HEK293 (cell line): ENCODE measurements at regions not wholly inside any gene's neighbourhood (a gene's known extent, or its start where the extent isn't known, plus 50 kb on each side); places are given as distances from the start of the nearest gene placed in this dataset.

Experiments
- CTCF ChIA-PET: fragments of 350-600 bp; formaldehyde crosslinking; extraction: SDS; loops from one replicate; lab custom pipeline; 2021; ENCODE audit warnings: antibody characterized with exemption; lab: Yijun Ruan, JAX
- POLR2A ChIA-PET: fragments of 300-600 bp; formaldehyde crosslinking; extraction: SDS; loops from one replicate; lab custom pipeline; 2020; ENCODE audit warnings: antibody characterized with exemption, inconsistent platforms; lab: Yijun Ruan, JAX
- H3K27ac ChIP-seq: fragments of 200-500 bp; sonication (Bioruptor generic); 2 replicates; pipeline ENCODE4 v1.5.1; 2014; ENCODE audit warnings: low read depth, low read length, control low read depth, inconsistent platforms; ENCODE audit errors: extremely low read depth
- H3K36me3 ChIP-seq, 2 experiments: fragments of 200-500 bp in 1 of 2; sonication (Bioruptor generic) in 1 of 2; 1 replicate in 1 of 2; 2 replicates in 1 of 2; pipeline ENCODE4 v1.5.1; 2014 to 2017; ENCODE audit warnings: inconsistent platforms in 2 of 2, low read length in 2 of 2; ENCODE audit not compliant: control insufficient read depth in 2 of 2, insufficient read depth in 1 of 2
- H3K4me1 ChIP-seq: fragments of 200-500 bp; sonication (Bioruptor generic); 2 replicates; pipeline ENCODE4 v1.5.1; 2014; ENCODE audit warnings: mild to moderate bottlenecking, low read length, inconsistent platforms; ENCODE audit not compliant: control insufficient read depth, insufficient read depth
- H3K4me3 ChIP-seq: 2 replicates; pipeline ENCODE4 v1.5.1; 2011; ENCODE audit warnings: low read depth, mild to moderate bottlenecking, control low read depth, low read length, moderate library complexity
- H3K9me3 ChIP-seq: fragments of 200-500 bp; sonication (Bioruptor generic); 2 replicates; pipeline ENCODE4 v1.5.1; 2014; ENCODE audit warnings: low read depth, low read length, inconsistent platforms; ENCODE audit not compliant: control insufficient read depth, insufficient read depth
- RBAK ChIP-seq: fragments of 450-650 bp; formaldehyde crosslinking; IDR thresholded peaks from 2 replicates; pipeline ENCODE4 v1.5.1; 2016; ENCODE audit warnings: missing biosample characterization, missing genetic modification characterization
- SALL2 ChIP-seq: fragments of 450-650 bp; formaldehyde crosslinking; IDR thresholded peaks from 2 replicates; pipeline ENCODE4 v1.5.0; 2017; ENCODE audit warnings: missing biosample characterization, mild to moderate bottlenecking, missing genetic modification characterization, borderline replicate concordance
- SCRT2 ChIP-seq: fragments of 450-650 bp; formaldehyde crosslinking; IDR thresholded peaks from 2 replicates; pipeline ENCODE4 v1.5.1; 2016; ENCODE audit warnings: missing biosample characterization, missing genetic modification characterization
- SETDB1 ChIP-seq: IDR thresholded peaks from one replicate; pipeline ENCODE4 v1.6.1; 2017; ENCODE audit warnings: mild to moderate bottlenecking, low read length, moderate library complexity, mixed read lengths; ENCODE audit not compliant: insufficient read length
- TRIM28 ChIP-seq: IDR thresholded peaks from 2 replicates; pipeline ENCODE4 v1.6.1; 2011; ENCODE audit warnings: low read length, control low read depth, borderline replicate concordance
- ZNF140 ChIP-seq: fragments of 450-650 bp; formaldehyde crosslinking; IDR thresholded peaks from 2 replicates; pipeline ENCODE4 v1.5.1; 2016; ENCODE audit warnings: missing biosample characterization, missing genetic modification characterization
- ZNF202 ChIP-seq: fragments of 450-650 bp; formaldehyde crosslinking; IDR thresholded peaks from 2 replicates; pipeline ENCODE4 v1.5.1; 2016; ENCODE audit warnings: missing biosample characterization, missing genetic modification characterization, borderline replicate concordance
- ZNF214 ChIP-seq: fragments of 450-650 bp; formaldehyde crosslinking; IDR thresholded peaks from 2 replicates; pipeline ENCODE4 v1.5.1; 2017; ENCODE audit warnings: missing biosample characterization, mild to moderate bottlenecking, missing genetic modification characterization, borderline replicate concordance
- ZNF23 ChIP-seq: fragments of 450-650 bp; formaldehyde crosslinking; IDR thresholded peaks from 2 replicates; pipeline ENCODE4 v1.5.1; 2016; ENCODE audit warnings: missing biosample characterization, missing genetic modification characterization, borderline replicate concordance
- ZNF350 ChIP-seq: fragments of 450-650 bp; formaldehyde crosslinking; IDR thresholded peaks from 2 replicates; pipeline ENCODE4 v1.5.0; 2017; ENCODE audit warnings: missing biosample characterization, mild to moderate bottlenecking, missing genetic modification characterization
- ZNF600 ChIP-seq: fragments of 450-650 bp; formaldehyde crosslinking; IDR thresholded peaks from 2 replicates; pipeline ENCODE4 v1.5.1; 2016; ENCODE audit warnings: missing biosample characterization, missing genetic modification characterization
- ZNF624 ChIP-seq: fragments of 450-650 bp; formaldehyde crosslinking; IDR thresholded peaks from 2 replicates; pipeline ENCODE4 v1.5.1; 2017; ENCODE audit warnings: missing biosample characterization, missing genetic modification characterization
- ZNF629 ChIP-seq: fragments of 450-650 bp; formaldehyde crosslinking; IDR thresholded peaks from 2 replicates; pipeline ENCODE4 v1.5.1; 2017; ENCODE audit warnings: missing biosample characterization, missing genetic modification characterization
- ZNF677 ChIP-seq: fragments of 450-650 bp; IDR thresholded peaks from 2 replicates; pipeline ENCODE4 v1.5.0; 2018; ENCODE audit warnings: missing biosample characterization, mild to moderate bottlenecking, missing genetic modification characterization, moderate library complexity
- TF ChIP-seq, protein P1 (sequence below): fragments of 450-650 bp; formaldehyde crosslinking; IDR thresholded peaks from 2 replicates; pipeline ENCODE4 v1.5.1; 2016; ENCODE audit warnings: missing biosample characterization, missing genetic modification characterization
- TF ChIP-seq, protein P2 (sequence below): fragments of 450-650 bp; formaldehyde crosslinking; IDR thresholded peaks from 2 replicates; pipeline ENCODE4 v1.5.1; 2016; ENCODE audit warnings: missing biosample characterization, missing genetic modification characterization
- TF ChIP-seq, protein P3 (sequence below): fragments of 450-650 bp; formaldehyde crosslinking; IDR thresholded peaks from 2 replicates; pipeline ENCODE4 v1.5.1; 2016; ENCODE audit warnings: missing biosample characterization, missing genetic modification characterization
- TF ChIP-seq, protein P4 (sequence below): fragments of 450-650 bp; formaldehyde crosslinking; IDR thresholded peaks from 2 replicates; pipeline ENCODE4 v1.5.1; 2016; ENCODE audit warnings: missing biosample characterization, missing genetic modification characterization
- TF ChIP-seq, protein P5 (sequence below): IDR thresholded peaks from 2 replicates; pipeline ENCODE4 v1.6.1; 2011; ENCODE audit warnings: mild to moderate bottlenecking, low read depth, low read length, borderline replicate concordance

DNA sequence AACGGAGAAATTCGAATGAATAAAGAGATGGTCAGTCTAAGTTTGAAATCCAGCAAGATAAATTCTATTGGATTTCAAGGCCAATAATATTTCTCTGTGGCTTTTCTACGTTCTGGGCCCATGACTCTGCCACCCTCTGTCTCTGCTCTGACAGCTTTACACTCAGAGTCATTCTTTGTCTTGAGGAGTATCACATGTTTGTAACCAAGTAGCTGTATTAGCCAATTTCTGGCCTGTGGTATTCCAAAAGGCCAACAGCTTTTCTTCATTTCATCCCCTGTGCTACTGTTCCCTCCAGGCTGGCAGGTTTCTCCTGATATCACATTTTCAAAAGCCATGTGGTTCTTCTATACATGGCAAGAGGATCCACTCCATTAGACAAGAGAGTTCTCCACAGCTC, 324.1 kb upstream of the CNTN4 start:
- ChIA-PET POLR2A (no interaction called here), CTCF (no interaction called here)
- Histone ChIP-seq H3K9me3 (no peaks in the 10 kb centered on the region), H3K4me1 (no peaks in the 10 kb centered on the region), H3K4me3 (no peak overlapping the region), H3K27ac (no peak overlapping the region), H3K36me3 (no peaks in the 10 kb centered on the region)
- TF ChIP-seq ZNF140 (tag by site-specific recombination), result no peak

DNA sequence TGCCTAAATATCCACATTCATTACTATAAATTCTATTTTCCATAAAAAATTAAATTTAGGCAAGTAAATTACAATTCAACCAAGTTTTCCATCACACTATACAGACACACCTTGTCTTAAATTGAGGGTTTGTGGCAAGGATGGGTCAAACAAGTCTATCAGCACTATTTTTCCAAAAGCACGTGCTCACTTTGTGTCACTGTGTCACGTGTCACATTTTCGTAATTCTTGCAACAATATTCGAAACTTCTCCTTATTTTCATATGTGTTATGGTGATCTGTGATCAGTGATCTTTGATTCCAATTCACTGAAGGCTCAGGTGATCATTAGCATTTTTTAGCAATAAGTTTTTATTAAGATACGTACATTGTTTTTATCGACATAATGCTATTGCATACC, 323.3 kb upstream of the CNTN4 start:
- ChIA-PET POLR2A (no interaction called here), CTCF (no interaction called here)
- H3K4me1 ChIP-seq, result no peaks in the 10 kb centered on the region
- H3K9me3 ChIP-seq, result no peaks in the 10 kb centered on the region
- H3K27ac ChIP-seq, result no peak overlapping the region
- H3K36me3 ChIP-seq, result no peaks in the 10 kb centered on the region
- no peak overlapping the region for H3K4me3 ChIP-seq
- TF ChIP-seq, protein P1, sequence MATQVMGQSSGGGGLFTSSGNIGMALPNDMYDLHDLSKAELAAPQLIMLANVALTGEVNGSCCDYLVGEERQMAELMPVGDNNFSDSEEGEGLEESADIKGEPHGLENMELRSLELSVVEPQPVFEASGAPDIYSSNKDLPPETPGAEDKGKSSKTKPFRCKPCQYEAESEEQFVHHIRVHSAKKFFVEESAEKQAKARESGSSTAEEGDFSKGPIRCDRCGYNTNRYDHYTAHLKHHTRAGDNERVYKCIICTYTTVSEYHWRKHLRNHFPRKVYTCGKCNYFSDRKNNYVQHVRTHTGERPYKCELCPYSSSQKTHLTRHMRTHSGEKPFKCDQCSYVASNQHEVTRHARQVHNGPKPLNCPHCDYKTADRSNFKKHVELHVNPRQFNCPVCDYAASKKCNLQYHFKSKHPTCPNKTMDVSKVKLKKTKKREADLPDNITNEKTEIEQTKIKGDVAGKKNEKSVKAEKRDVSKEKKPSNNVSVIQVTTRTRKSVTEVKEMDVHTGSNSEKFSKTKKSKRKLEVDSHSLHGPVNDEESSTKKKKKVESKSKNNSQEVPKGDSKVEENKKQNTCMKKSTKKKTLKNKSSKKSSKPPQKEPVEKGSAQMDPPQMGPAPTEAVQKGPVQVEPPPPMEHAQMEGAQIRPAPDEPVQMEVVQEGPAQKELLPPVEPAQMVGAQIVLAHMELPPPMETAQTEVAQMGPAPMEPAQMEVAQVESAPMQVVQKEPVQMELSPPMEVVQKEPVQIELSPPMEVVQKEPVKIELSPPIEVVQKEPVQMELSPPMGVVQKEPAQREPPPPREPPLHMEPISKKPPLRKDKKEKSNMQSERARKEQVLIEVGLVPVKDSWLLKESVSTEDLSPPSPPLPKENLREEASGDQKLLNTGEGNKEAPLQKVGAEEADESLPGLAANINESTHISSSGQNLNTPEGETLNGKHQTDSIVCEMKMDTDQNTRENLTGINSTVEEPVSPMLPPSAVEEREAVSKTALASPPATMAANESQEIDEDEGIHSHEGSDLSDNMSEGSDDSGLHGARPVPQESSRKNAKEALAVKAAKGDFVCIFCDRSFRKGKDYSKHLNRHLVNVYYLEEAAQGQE (tag by site-specific recombination), result no peak
- TF ChIP-seq TRIM28 (no peak), ZNF624 (no peak), RBAK (no peak), ZNF23 (tag by site-specific recombination) (no peak), ZNF629 (tag by site-specific recombination) (no peak), SCRT2 (no peak), ZNF350 (tag by site-specific recombination) (no peak), ZNF677 (no peak), ZNF202 (tag by site-specific recombination) (no peak), ZNF214 (tag by site-specific recombination) (no peak), SETDB1 (no peak), ZNF600 (tag by site-specific recombination) (no peak), SALL2 (no peak)
- TF ChIP-seq, protein P2, sequence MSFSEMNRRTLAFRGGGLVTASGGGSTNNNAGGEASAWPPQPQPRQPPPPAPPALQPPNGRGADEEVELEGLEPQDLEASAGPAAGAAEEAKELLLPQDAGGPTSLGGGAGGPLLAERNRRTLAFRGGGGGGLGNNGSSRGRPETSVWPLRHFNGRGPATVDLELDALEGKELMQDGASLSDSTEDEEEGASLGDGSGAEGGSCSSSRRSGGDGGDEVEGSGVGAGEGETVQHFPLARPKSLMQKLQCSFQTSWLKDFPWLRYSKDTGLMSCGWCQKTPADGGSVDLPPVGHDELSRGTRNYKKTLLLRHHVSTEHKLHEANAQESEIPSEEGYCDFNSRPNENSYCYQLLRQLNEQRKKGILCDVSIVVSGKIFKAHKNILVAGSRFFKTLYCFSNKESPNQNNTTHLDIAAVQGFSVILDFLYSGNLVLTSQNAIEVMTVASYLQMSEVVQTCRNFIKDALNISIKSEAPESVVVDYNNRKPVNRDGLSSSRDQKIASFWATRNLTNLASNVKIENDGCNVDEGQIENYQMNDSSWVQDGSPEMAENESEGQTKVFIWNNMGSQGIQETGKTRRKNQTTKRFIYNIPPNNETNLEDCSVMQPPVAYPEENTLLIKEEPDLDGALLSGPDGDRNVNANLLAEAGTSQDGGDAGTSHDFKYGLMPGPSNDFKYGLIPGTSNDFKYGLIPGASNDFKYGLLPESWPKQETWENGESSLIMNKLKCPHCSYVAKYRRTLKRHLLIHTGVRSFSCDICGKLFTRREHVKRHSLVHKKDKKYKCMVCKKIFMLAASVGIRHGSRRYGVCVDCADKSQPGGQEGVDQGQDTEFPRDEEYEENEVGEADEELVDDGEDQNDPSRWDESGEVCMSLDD (tag by site-specific recombination), result no peak
- TF ChIP-seq, protein P3, sequence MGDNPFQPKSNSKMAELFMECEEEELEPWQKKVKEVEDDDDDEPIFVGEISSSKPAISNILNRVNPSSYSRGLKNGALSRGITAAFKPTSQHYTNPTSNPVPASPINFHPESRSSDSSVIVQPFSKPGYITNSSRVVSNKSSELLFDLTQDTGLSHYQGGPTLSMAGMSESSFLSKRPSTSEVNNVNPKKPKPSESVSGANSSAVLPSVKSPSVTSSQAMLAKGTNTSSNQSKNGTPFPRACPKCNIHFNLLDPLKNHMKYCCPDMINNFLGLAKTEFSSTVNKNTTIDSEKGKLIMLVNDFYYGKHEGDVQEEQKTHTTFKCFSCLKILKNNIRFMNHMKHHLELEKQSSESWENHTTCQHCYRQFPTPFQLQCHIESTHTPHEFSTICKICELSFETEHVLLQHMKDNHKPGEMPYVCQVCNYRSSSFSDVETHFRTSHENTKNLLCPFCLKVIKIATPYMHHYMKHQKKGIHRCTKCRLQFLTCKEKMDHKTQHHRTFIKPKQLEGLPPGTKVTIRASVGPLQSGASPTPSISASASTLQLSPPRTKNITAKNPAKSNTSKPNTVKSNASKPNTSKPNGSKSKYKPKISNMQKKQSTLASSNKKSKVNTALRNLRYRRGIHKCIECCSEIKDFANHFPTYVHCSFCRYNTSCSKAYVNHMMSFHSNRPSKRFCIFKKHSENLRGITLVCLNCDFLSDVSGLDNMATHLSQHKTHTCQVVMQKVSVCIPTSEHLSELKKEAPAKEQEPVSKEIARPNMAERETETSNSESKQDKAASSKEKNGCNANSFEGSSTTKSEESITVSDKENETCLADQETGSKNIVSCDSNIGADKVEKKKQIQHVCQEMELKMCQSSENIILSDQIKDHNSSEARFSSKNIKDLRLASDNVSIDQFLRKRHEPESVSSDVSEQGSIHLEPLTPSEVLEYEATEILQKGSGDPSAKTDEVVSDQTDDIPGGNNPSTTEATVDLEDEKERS, result no peak
- TF ChIP-seq, protein P4, sequence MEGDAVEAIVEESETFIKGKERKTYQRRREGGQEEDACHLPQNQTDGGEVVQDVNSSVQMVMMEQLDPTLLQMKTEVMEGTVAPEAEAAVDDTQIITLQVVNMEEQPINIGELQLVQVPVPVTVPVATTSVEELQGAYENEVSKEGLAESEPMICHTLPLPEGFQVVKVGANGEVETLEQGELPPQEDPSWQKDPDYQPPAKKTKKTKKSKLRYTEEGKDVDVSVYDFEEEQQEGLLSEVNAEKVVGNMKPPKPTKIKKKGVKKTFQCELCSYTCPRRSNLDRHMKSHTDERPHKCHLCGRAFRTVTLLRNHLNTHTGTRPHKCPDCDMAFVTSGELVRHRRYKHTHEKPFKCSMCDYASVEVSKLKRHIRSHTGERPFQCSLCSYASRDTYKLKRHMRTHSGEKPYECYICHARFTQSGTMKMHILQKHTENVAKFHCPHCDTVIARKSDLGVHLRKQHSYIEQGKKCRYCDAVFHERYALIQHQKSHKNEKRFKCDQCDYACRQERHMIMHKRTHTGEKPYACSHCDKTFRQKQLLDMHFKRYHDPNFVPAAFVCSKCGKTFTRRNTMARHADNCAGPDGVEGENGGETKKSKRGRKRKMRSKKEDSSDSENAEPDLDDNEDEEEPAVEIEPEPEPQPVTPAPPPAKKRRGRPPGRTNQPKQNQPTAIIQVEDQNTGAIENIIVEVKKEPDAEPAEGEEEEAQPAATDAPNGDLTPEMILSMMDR (tag by site-specific recombination), result no peak
- TF ChIP-seq, protein P5, sequence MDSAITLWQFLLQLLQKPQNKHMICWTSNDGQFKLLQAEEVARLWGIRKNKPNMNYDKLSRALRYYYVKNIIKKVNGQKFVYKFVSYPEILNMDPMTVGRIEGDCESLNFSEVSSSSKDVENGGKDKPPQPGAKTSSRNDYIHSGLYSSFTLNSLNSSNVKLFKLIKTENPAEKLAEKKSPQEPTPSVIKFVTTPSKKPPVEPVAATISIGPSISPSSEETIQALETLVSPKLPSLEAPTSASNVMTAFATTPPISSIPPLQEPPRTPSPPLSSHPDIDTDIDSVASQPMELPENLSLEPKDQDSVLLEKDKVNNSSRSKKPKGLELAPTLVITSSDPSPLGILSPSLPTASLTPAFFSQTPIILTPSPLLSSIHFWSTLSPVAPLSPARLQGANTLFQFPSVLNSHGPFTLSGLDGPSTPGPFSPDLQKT, result no peak
